22Rv1 (cell line): ENCODE measurements at regions not wholly inside any gene's neighbourhood (a gene's known extent, or its start where the extent isn't known, plus 50 kb on each side); places are given as distances from the start of the nearest gene placed in this dataset.

Experiments
- ZFX ChIP-seq: fragments of 450-650 bp; IDR thresholded peaks from 2 replicates; pipeline ENCODE4 v1.6.1; 2017; ENCODE audit warnings: antibody characterized with exemption, borderline replicate concordance
- TF ChIP-seq, protein P1 (sequence below): fragments of 450-650 bp; IDR thresholded peaks from 2 replicates; pipeline ENCODE4 v1.5.1; 2017; ENCODE audit warnings: mild to moderate bottlenecking

DNA sequence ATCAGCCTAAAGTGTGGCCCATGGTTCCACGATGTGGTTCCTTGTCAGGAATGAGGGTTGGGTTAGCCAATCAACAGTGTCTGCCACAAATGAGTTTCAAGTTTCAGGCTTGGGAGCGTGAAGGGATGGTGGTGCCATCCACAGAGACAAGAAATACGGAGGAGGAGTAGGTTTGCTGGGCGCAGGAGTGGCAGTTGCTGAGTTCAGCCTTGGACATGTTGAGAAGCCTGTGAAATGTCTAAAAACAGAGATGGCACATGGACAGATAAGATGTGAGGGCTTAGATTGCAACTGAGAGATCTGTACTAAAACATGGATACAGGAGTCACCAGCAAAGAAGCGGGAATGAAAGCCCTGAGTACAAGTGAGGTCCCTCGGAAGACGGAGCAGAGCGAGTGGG lies 481.0 kb downstream of the BCOR start:
- TF ChIP-seq, protein P1, sequence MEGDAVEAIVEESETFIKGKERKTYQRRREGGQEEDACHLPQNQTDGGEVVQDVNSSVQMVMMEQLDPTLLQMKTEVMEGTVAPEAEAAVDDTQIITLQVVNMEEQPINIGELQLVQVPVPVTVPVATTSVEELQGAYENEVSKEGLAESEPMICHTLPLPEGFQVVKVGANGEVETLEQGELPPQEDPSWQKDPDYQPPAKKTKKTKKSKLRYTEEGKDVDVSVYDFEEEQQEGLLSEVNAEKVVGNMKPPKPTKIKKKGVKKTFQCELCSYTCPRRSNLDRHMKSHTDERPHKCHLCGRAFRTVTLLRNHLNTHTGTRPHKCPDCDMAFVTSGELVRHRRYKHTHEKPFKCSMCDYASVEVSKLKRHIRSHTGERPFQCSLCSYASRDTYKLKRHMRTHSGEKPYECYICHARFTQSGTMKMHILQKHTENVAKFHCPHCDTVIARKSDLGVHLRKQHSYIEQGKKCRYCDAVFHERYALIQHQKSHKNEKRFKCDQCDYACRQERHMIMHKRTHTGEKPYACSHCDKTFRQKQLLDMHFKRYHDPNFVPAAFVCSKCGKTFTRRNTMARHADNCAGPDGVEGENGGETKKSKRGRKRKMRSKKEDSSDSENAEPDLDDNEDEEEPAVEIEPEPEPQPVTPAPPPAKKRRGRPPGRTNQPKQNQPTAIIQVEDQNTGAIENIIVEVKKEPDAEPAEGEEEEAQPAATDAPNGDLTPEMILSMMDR, result no peak
- no peak for TF ChIP-seq ZFX
